ENCODE measurements at regions not wholly inside any gene's neighbourhood (a gene's known extent, or its start where the extent isn't known, plus 50 kb on each side); places are given as distances from the start of the nearest gene placed in this dataset.

DNA sequence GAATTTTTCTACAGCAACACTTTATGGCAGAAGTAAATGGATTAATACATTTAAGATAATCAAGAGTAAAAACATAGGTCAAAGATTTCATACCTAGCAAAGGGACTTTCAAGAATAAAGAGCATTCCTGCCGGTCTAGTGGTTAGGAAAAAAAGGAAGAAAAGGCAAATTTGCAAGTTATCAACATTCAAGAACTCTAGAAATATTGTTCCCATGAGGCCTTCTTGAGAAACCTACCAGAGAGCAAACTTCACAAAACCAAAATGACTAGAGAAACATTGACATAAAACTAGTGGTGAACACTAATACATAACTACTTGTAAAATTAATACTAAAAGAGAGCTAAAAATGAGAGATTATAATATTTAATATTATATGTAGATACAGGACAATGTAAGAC is 320.2 kb upstream of the RGMB start:
- TF ChIP-seq, protein P1, sequence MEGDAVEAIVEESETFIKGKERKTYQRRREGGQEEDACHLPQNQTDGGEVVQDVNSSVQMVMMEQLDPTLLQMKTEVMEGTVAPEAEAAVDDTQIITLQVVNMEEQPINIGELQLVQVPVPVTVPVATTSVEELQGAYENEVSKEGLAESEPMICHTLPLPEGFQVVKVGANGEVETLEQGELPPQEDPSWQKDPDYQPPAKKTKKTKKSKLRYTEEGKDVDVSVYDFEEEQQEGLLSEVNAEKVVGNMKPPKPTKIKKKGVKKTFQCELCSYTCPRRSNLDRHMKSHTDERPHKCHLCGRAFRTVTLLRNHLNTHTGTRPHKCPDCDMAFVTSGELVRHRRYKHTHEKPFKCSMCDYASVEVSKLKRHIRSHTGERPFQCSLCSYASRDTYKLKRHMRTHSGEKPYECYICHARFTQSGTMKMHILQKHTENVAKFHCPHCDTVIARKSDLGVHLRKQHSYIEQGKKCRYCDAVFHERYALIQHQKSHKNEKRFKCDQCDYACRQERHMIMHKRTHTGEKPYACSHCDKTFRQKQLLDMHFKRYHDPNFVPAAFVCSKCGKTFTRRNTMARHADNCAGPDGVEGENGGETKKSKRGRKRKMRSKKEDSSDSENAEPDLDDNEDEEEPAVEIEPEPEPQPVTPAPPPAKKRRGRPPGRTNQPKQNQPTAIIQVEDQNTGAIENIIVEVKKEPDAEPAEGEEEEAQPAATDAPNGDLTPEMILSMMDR (IDR thresholded peaks at IDR 0.05) = no peak
- no peak for TF ChIP-seq EZH2 (IDR thresholded peaks at IDR 0.05; ENCODE audit: borderline replicate concordance, insufficient read depth, low read depth, low read length, poor library complexity, severe bottlenecking)
